Gastroesophageal sphincter (tissue), 3 donors: ENCODE measurements at regions not wholly inside any gene's neighbourhood (a gene's known extent, or its start where the extent isn't known, plus 50 kb on each side); places are given as distances from the start of the nearest gene placed in this dataset.

Experiments
- EP300 ChIP-seq: sonication (generic); formaldehyde crosslinking; IDR thresholded peaks from one replicate; pipeline ENCODE4 v1.6.1; 2017; ENCODE audit warnings: antibody characterized with exemption, mild to moderate bottlenecking
- POLR2A ChIP-seq, 2 donors: fragments of 450-650 bp; IDR thresholded peaks; one replicate each; pipeline ENCODE4 v1.6.1; 2017; ENCODE audit warnings: antibody characterized with exemption in 2 of 2, mild to moderate bottlenecking in 2 of 2, moderate library complexity in 1 of 2
- POLR2AphosphoS5 ChIP-seq: sonication (generic); formaldehyde crosslinking; IDR thresholded peaks from one replicate; pipeline ENCODE4 v1.6.1; 2017; ENCODE audit warnings: antibody characterized with exemption
- TF ChIP-seq, protein P1 (sequence below), 4 experiments: fragments of 200-600 bp in 2 of 4; fragments of 450-650 bp in 2 of 4; sonication (generic) in 1 of 4; IDR thresholded peaks; one replicate each; pipeline ENCODE4 v1.5.1; 2017 to 2019; ENCODE audit warnings: antibody characterized with exemption in 4 of 4, mild to moderate bottlenecking in 2 of 4, moderate library complexity in 2 of 4

DNA sequence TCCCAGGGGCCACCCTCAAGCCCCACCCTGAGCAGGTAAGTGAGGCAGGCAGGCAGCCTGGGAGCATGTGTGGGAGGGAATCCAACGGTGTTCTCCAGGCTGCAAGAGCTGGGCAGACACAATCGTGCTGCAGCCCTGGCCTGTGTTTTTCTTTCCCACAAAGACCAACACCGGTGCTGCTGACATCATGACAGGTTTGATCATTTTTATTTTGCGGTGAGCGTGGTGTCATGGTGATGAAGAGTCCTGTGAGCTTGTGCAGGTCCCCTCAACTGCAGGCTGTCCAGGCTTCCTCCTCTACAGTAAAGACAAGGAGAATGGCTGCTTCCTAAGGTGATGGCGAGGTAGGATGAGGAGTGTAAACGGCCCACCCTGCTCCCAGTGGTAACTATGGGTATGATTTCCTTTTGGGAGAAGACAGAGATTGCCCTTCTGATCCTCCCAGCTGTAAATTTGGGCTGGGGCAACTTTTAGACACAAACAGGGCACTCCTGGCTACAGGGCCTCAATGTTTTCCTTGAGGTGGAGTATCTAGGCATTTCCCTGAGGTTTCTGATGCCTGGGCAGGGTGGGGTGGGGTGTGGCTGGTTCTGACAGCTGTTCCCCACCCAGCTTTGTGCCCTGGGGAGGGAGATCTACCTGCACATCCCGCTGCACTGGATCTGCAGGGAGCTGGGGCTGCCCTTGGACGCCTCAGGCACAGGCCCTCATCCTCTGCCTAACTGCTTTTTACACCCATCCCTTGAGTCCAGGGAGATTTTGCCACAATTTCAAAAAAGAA, 109.1 kb downstream of the VCPKMT start:
- no peak for TF ChIP-seq EP300
- no peak for TF ChIP-seq POLR2A (IDR thresholded peaks at IDR 0.05)
- TF ChIP-seq, protein P1, sequence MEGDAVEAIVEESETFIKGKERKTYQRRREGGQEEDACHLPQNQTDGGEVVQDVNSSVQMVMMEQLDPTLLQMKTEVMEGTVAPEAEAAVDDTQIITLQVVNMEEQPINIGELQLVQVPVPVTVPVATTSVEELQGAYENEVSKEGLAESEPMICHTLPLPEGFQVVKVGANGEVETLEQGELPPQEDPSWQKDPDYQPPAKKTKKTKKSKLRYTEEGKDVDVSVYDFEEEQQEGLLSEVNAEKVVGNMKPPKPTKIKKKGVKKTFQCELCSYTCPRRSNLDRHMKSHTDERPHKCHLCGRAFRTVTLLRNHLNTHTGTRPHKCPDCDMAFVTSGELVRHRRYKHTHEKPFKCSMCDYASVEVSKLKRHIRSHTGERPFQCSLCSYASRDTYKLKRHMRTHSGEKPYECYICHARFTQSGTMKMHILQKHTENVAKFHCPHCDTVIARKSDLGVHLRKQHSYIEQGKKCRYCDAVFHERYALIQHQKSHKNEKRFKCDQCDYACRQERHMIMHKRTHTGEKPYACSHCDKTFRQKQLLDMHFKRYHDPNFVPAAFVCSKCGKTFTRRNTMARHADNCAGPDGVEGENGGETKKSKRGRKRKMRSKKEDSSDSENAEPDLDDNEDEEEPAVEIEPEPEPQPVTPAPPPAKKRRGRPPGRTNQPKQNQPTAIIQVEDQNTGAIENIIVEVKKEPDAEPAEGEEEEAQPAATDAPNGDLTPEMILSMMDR (IDR thresholded peaks at IDR 0.05): no peak
- TF ChIP-seq POLR2AphosphoS5: no peak
